ENCODE measurements at regions not wholly inside any gene's neighbourhood (a gene's known extent, or its start where the extent isn't known, plus 50 kb on each side); places are given as distances from the start of the nearest gene placed in this dataset.

DNA sequence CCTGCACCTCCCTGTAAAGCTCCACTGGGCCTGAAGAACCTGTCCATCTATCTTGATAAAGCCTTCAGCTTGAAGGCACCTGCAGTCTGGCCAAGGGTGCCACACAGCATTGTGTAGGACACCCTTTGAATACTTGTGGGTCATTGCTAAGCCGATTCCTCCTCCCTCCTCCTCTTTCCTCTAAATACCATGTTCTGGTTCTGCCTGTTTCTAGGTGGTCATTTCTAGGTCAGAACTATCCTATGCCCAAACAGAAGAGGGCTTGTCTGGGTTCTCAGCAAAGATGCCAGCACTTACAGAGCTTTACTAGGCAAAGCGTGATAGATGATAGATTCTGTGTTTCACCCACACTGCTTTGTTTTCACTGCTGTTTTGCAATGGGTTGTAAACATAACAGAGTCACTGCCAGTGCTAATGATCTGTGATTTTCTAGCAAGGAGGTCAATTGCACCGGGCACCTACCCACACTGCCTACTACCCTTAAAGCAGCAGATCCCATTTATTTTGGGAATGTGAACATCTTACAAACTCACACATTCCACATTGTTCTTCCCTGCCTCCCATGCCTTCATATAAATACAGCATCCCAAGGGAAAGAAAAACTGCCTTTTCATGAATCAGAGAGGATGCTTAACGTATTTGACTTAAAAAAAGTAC, 279.1 kb upstream of the PITRM1 start:
- DNase-seq, result no peak

DNA sequence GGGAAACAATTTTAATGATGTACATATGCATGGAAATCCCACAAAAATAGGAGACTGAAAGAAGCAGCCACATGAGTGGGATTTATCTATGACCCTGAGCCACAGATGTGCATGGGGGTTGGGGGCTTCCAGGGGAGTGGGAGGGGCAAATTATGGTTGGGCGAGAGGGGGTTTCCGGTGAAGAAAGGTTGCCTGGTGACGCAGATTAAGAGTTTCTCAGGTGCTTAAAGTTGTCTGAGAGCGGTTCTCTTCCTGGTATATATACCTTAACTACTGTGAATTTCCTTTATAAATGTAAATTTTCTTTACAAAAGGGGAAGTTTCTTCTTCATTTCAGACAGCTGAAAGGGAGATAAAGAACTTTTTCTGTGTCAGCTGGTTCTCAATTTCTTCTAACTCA, 273.6 kb upstream of the PITRM1 start:
- DNase-seq, result no peak

DNA sequence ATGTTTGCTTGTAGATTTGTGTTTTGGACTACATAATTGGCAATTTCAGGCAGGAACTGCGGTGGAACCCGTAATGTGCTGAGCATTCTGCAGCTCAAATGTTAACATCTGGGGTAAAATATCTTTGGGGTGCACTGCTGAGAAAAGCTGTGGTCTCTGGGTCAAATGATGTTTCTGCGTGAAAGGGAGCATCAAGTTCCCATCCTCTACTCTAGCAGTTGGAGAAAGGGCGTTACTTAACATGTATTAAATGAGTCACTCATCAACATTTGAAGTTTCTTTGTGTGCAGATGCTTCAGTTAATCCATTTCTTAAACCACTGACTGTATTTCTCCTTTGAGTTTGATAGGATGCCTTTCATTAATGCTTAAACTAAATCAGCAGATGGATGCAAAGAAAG, 273.1 kb upstream of the PITRM1 start:
- no peak for DNase-seq

DNA sequence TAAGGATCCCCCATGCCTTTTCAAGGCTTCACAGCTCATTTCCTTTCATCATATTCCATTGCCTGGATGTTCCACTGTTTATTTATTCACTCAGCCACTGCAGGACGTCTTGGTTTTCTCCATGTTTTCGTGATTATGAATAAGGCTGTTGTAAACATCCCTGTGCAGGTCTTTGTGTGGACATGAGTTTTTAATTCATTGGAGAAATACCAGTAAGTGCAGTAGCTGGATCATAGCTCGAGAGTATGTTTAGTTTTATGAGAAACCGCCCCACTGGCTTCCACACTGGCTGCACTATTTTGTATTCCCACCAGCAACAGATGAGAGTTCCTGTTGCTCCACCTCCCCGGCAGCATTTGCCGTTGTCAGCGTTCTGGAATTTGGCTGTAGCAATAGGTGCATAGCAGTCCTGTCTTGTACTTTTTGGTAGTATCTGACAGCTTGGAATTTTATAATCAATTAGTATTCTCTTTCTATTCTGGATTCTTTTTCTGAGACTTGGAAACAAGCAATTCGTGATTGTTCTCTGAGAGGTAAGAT, 269.9 kb upstream of the PITRM1 start:
- no peak for DNase-seq

DNA sequence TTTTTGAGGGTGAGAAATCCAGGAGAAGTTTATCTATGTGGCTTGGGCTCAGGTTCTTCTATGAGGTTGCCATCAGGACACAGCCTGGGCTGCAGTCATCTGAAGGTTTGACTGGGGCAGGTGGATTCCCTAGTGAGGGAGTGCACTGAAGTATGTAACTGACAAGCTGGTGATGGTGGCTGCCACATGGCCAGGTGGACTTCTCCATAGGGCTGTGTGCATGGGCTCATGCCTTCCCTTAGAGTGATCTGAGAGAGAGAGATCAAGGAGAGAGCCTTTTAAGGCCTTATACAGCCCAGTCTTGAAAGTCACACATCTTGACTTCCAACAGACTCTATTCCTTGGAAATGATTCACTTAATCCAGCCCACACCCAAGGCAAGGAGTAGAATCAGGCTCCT, 266.6 kb upstream of the PITRM1 start:
- no peak for DNase-seq

DNA sequence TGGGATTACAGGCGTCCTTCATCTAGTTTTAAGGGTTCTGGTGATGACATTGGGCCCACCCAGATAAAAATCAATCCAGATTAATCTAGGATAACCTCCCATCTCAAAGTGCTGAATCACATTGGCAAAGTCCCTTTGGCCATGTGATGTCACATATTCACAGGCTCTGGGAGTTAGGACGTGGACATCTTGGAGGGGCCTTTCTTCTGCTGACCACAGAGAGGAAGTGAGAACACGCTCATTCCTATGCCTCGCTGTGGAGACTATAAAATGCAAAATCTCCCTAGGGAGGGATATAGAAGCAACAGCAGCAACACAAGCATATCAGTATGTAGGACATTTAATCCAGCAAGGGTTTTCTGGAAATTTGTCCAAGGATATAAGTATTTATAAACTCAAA, 266.0 kb upstream of the PITRM1 start:
- no peak for DNase-seq

DNA sequence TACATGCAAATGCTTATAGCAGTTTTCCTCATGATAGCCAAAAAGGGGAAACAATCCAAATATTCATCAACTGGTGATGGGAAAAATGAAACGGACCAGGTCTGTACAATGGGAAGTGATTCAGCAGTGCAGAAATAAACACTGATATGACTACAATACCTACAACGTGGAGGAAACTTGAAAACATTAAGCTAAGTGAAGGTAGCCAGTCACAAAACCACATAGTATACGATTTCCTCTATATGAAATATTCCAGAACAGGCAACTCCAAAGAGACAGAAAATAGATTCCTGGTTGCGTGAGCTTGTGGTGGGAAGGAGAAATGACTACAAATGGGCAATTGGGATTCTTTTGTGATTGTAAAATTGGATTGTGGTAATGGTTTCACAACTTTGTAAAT, 263.1 kb upstream of the PITRM1 start:
- DNase-seq, result no peak

DNA sequence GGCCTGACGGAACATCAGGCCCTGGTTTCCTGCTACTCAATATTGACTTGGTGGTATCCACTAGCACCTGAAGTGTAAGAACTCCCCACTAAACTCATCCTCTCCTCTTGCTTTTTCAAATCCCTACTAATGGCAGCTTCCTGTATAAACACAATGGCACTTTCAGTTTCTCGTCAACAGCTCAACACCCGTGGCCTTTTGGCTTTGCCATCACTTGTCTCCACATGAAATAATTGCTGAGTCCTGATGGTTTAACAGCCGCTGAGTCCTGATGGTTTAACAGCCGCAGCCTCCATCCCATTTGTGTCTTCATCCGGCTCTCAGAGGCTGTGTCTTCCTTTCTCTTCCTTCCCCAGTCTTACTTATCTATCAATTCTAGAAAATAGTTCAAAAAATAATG, 261.4 kb upstream of the PITRM1 start:
- DNase-seq, result no peak

DNA sequence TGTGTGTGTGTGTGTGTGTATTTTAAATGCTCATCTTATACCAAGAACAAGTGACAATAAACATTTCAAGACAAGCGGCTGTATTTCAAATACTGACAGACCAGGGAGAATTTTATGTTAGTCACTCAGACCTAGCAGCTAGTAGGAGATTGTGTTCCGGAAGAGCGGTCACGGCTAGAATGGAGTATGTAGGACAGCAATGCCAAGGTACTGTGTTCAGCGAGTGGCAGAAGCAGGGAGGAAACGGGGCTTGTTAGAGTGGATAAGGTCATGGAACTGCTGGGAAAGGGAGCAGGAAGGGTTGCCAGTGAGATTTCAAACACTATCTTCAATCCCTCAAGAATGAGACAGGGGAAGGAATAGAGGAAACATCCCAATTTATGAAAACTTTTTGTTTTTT, 260.5 kb upstream of the PITRM1 start:
- DNase-seq, result no peak

DNA sequence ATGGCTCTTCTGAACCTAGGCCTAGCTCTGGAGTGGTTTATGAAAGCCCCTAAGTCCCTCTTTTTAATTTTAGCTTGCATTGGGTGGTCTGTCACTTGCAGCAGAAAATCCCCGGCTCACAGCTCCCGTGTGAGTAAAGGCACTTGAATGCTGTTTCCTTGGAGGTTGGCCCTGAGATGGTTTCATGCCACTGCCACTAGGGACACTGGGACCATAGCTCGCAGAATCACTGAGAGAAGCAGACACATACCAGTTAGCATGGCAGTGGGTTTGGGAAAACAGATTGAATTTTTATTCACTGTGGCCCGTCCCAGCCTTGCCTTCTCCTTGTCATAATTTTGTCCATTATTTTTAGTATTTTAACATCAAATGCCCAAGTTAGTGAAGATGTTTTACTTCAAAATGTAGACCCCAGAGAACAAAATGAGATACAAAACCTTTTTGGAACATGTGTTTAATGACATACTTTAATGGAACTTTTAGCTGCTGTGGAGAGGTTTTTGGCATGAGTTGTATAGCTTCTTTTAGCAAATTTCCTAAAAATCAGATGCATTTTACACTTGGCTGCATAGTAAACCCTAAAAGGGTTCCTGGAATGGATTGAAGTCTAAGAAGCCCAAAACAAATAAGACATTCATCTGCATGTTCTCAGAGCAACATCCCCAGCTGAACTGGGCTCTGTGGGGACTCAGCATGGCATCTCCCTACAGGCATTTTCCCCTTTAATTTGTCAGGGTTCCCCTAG, 259.7 kb upstream of the PITRM1 start:
- DNase-seq, result no peak

DNA sequence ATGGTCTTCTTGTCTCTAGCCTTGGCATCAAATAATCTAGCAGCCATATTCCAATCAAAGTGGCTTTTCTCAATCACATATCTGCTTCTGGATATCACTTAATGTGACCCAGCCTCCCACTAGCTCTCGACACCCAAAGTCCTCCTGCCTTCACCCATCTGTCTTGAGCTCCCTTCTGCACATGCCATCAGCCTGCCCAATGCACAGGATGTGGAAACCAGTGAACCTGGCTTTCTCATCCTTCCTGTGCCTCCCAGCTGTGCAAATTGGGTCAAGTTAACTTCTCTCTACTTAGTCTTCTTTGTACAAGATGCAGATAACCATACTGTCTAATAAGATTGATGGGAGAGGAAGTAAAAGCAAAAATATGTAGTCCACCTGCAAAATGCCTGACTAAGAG, 257.9 kb upstream of the PITRM1 start:
- DNase-seq, result no peak

DNA sequence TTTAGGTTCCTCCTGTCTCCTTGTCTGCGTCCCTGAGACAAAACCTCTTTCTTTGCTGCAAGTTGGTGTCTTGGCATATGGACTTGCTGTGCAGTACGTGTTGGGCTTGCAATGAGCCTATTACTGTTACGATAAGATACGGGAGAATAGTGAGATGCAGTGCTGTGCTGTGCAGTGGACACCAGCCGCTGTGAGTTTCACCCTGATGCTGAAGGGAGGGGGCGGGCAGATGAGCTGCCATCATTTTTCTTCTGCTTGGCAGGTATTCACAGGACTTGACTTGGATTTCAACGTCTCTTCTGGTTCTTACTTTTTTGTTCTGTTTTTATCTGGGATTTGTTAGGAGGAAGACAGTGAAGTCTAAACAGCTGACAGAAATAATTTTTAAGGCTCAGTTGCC, 257.1 kb upstream of the PITRM1 start:
- no peak for DNase-seq

DNA sequence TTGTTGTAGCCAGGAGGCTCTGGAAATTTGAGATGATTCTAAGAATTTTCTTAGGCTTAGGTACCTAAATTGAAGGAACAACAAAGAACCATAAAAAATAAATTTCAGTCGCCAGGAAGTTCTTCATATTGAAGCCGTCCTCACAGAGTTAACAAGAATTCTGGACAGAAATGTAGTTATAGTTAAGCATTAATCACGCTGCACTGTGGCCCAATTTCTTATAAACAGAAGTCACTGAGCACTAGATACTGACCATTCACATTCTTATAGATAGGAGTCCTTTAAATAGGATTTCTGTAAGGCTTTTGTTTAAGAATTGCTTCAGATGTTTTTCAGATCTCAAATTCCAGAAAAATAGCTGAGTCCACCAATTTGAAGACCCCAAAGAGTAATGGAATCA, 256.2 kb upstream of the PITRM1 start:
- no peak for DNase-seq

DNA sequence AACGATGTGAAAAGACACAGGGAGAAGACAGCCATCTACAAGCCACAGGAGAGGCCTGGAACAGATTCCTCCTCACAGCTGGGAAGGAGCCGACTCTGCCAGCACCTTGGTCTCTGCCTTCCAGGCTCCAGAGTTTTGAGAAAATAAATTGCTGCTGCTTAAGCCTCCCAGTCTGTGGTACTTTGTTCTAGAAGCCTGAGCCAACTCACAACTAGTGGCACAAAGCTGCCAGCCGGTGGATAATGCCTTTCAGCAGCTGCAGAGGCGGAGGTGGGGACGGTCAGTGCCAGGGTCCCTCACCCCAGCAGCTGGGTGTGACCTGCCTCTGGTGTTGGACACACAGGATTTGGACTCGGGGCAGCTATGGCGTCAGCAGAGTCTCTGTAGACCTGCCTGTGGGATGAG, 255.4 kb upstream of the PITRM1 start:
- no peak for DNase-seq

DNA sequence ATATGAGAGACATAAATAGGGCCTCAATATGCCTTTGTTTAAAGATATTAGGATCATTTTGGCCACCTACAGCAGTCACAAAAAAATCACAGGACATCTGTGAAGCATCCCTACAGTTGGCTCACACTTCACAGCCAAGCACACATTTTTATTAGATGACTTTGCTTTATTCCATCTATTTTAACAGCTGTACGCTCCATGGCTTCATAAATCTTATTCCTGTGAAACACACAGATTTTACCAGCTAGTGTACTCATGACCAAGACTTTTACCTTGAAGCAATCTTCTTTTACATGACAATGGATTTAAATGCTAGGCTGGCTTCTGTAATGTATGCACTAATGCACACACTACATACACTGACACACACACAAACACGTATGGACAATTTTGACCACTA, 254.8 kb upstream of the PITRM1 start:
- no peak for DNase-seq

DNA sequence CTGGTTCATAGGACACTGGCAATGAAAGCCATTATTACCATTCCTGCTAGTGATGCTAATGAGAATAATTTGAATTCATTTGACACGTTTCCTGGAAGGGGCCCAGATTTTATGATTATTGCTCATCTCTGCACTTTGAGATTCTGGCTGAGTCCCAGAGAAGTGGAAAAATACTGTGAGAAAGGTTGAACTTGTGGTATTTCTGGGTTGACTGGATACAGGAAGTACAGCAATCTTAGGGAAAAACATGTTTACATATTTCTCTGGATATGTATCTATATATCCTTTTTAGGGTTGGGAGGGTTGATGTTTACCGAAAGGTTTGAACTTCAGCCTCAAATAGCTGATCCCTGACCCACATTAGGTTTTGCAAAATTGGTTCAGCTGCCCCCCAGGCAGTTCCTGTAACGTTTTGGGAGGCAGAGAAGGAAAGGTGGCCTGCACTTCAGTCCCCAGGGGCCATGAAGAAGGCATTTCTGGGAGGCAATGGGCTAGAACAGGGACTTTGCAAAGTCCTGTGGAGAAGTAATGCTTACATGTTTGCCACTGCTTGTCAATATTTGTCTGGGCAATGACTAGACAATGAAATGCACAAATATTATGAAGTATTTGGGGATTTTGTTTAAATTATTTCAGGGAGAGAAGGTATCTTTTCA, 253.7 kb upstream of the PITRM1 start:
- DNase-seq, result no peak

DNA sequence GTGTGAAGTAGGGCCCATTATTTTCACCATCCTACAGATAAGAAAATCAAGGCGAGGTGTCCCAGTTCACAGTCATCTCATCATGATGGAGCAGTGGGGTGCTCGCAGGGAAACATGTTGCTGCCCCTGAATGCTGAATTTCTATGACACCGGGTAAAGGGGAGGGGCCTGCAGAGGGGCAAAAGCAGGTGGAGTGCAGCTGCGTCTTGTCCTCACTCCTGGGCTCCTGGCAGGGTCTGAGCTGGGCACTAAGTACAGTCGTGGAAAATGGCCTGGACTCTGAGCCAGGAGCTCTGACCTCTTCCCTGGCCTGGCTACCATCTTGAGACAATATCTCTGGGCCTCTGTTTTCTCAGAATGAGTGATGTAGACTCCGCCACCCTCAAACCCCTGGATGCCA, 253.1 kb upstream of the PITRM1 start:
- no peak for DNase-seq

DNA sequence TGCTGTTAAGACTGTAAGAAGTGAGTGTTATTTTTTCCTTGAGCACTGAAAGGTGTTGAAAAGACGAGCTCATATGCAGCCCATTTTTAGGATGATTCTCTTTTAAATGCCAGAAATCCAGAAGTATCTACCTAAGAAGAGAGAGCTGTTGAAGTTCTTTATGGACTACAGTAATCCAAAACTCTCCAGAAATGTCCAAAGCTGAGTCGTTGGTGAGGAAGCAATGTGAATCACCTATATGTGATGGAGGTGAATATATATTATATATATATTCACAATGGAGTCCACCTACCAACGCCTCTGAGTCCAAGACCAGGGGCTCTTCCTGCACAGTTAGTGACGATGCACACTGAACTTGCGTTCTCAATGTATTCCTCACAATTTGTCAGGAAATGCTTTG, 252.7 kb upstream of the PITRM1 start:
- DNase-seq, result no peak

DNA sequence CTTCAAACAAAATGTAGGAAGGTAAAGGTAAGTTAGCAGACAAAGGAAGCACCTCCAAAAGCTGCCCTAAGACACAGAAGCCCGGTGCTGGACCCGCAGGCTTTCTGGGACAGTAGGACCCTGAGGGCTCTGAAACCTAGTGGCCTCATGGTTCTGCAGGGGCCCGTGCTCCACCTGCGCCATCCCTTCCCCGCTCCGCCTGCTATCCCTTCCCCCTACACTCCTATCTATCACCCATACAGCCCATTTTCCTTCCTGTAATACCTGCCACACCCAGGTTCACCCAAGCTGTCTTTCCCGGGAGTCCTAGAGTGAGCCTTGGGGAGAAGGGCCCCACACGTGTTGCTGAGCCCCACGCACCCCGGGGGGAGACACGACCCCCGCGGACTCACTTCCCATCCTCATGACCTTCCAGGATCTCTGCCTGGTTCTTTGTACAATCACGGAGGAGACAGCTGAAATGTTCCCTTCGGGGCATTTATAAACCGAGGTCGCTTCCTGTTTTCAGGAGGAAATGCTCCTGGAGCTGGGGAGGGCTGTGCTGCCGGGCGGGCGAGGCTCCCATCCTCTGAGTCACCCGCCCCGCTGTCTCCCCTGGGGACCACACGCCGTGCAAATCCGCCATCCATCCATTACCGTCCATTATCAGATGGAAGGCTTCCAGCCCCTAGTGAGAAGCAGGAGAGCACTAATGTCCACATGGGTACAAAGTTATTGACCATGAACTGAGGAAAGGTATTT, 251.7 kb upstream of the PITRM1 start:
- DNase-seq, result no peak

DNA sequence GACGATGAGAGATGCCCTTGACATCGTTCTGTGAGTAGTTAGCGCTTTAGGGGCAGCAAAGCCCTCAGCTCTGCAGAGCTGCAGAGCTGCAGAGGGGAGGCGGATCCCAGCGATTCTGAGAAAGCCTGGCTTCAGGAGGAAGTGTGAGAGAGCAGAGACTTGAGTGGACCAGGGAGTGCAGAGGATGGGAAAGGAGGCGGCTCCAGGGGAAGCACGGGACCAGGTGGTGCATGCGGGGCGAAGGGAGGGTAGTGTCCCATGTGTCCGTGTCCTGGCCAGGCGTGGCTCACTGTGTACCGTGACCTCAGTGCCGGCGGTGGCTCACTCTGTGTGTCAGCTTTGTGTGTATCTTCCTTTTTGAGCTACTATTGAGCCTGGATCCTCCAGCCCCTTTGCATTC, 250.8 kb upstream of the PITRM1 start:
- no peak for DNase-seq

DNA sequence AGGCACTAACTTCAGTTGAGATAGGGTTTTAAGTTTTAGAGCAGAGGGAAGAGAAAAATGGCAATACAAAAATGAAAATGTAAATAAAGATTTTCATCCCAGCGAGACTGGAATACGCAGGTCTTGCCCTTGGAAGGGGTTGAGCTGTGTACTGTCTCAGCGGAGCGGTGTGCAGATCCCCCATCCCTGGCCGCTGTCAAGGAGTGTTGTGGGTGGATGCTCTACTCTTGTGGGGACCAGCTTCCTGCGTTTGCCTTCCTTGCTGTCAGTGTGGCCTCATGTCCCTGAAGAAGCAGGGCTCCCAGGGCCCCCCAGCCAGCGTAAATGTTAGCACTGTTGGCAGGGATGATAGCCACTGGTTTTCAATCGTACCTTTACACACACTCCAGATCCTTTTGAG, 249.7 kb upstream of the PITRM1 start:
- no peak for DNase-seq

DNA sequence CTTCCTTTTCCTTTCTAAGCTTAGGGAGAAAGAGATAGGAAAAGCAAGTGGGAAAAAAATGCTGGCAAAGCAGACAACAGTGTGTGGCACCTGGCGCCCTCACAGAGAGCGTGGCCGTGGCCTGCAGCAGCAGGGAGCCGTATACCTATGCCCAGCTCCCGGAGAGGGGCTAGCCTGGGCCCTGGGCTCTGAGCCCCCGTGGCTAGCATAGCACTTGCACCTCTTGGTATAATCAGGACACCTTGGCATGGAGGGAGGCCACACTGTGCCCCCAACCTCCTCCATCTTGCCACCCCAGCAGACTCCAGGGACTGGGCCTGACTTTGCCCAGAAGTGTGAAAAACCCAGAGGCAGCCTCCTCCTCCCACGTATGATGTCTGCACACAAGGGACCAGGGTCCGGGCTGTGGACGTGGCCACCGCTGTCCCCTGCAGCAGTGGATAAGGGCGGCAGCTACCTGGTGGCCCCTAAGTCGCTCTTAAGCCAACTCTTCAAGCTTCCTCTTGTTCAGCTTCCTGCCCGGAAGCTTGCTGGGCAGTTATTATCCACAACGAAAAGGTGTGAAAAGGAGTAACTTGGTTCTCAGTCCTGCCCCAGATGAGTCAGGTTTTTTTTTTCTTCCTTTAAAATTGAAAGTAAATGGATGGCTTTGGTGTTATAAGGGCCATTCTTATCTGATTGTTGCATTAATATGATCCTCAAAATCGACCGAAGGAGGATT, 249.1 kb upstream of the PITRM1 start:
- DNase-seq, result no peak
